GM19395 (cell line): ENCODE measurements at regions not wholly inside any gene's neighbourhood (a gene's known extent, or its start where the extent isn't known, plus 50 kb on each side); places are given as distances from the start of the nearest gene placed in this dataset.

Experiments used
- ATAC-seq: cut with Tn5 transposase; IDR thresholded peaks from one replicate; pipeline ENCODE4 v1.9.1; 2021; ENCODE audit warnings: mild to moderate bottlenecking, moderate library complexity; ENCODE audit not compliant: unreplicated experiment

GRCh38 chr2:235345745-235346144, 148.1 kb upstream of the AGAP1 start:
- no peak for ATAC-seq

DNA sequence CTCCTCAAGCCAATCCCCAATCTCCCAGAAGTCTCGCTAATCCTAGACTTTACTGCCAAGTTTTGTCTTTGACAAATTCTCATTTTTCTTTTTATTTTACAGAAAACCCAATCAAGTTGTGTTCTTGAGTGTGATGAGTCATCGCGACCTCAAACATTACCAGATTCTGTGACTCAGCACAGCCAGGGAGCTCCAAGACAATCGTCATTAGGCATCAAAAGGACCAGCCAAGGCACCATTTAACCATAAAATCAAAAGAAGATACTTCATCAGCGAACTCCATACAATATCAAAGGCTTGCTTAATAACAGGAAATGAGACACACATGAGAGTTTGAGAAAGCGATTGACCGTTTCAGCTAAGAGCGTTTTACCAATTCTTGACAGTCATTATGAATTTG, 146.2 kb upstream of the AGAP1 start:
- no peak for ATAC-seq

DNA sequence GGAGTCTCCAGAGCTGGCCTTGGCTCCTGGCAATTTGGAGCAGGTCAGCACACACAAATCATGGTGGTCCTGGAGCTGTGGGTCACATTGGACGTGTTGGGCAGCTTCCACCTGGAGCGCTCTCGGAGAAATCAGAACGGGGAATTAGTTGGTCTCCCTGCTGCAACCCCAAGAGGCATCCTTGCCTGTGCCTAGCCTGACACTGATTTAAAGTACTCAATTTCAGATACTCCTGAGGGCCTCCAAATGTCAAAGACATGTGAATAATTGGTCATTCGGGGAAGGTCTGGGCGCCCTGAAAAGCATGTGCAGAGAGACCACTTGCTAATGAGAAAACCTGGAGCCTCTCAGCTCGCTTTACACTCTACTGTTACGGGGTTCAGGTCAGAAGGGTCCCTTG, 145.5 kb upstream of the AGAP1 start:
- ATAC-seq: no peak

DNA sequence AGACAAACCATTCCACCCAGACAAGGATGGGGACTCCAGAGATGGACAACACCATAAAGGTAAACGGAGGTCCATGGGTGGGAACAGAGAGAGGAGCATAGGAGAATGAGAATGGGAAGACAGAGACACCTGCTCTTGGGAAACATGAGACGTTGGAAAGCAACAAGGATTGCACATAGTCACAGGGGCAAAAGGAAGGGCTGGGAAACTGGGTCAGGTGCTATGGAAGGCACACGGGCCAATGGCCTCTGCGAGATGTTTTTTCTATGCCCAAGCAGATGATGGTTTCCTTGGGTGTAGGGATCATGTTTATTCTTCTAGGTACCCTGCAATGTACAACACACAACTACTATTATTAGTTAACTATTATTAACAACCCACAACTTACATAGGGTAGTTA, 143.6 kb upstream of the AGAP1 start:
- no peak for ATAC-seq

DNA sequence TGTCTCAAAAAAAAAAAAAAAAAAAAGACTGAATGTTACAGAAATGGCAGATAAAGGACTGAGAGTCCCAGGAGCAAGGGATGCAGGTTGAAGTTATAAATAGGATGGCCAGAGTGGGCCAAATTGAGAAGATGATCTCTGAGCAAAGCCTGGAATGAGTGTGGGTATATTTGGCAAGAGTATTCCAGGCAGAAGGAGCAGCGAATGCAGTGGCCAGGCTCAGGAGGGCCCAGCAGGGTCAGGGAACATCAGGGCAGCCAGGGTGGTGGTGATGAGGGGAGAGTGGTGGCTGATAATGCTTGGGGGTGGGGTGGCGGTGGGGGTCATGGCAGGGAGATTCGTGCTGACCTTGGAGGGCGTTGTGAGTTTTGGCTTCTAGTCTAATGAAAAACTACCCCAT, 141.3 kb upstream of the AGAP1 start:
- ATAC-seq: no peak

GRCh38 chr2:235357881-235358280, 136.0 kb upstream of the AGAP1 start:
- no peak for ATAC-seq

DNA sequence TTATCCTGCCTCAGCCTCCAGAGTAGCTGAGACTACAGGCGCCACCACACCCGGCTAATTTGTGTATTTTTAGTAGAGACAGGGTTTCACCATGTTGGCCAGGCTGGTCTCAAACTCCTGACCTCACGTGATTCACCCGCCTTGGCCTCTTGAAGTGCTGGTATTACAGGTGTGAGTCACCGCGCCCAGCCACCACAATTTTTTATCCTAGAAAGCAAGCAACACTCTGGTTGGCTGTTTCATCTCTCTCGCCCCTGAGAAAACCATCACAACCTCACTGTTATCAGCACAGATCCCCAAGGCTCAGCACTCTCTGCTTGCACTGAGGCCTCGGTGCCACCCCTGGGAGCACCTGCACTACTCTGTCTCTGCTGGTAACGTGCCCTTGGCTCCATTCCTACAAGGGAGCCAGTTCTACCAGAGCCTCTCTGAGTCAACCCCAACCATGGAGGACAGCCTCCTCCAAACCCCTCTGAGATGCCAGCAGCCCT, 134.8 kb upstream of the AGAP1 start:
- no peak for ATAC-seq

DNA sequence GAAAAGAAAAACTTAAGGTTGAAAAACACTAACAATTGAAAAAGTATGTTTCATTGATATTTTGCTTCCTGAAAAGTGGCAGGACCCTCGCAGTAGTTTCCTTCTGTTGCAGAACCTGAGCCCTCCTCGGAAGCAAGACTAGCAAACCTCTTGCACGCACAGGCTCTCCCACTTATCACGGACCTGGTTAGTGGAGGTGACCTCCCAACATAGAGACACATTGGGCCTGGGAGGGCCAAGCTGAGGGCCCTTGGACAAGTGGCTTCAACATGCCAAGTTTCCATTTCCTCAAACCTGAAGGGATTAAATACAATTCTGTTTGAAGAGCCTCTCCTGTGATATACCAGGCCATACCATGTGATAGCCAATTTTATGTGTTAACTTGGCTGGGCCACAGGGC, 133.4 kb upstream of the AGAP1 start:
- no peak for ATAC-seq

DNA sequence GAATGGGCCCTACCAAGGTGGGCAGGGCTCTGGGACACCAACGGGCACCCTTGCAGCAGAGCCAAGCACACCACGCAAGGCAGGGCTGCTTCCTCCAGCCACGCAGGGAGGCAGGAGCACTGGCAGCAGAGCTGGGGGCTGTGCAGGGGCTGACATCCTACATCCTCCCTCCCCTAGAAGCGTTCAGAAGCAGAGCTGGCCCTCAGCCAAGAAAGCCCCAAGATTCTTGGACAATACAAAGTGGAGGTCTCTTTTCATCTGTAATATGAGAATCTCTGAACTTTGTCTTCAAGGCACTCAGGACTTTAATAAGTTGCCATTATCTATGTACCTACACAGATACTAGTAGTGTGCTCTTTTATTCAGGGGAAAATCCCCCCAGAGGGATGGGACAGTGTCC, 128.1 kb upstream of the AGAP1 start:
- no peak for ATAC-seq

GRCh38 chr2:235366390-235366789, 127.5 kb upstream of the AGAP1 start:
- no peak for ATAC-seq

GRCh38 chr2:235366807-235367206, 127.0 kb upstream of the AGAP1 start:
- ATAC-seq: no peak

GRCh38 chr2:235371018-235371417, 122.8 kb upstream of the AGAP1 start:
- ATAC-seq: no peak

DNA sequence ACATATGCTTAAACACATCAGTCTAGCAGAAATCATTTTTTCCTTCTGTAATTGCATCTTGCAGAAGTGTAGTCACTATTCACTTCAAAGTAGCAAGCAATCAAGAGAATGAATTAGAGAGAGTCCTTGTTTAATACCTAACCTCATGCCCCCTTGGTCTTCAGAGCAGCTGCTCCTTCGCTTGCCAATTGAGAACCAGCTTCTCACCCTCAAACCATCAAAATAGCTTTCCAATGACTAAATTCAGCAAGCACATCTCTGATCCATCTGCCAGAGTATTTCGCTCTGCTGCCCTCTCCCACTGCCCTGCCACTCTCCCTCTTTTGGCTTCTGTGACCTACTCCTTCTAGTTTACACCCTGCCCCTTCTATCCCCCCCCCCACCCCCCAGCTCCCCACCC, 120.7 kb upstream of the AGAP1 start:
- no peak for ATAC-seq

DNA sequence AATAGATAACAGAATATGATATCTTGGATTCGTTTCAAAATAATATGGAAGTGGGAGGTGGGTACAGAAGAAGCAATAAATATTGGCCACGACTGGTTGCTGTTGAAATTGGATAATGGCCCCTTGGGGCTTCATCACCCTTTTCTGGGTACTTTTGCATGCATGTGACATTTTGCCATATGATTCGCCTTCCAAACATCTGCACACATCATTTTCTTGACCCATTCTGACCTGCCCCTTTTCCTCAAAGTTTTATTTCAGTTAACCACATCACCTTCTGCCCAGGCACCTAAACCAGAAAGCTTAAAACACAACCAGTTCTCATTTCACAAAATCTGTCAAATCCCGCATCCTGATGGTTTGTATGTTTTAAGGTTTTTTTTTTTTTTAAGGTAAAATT, 116.7 kb upstream of the AGAP1 start:
- no peak for ATAC-seq

DNA sequence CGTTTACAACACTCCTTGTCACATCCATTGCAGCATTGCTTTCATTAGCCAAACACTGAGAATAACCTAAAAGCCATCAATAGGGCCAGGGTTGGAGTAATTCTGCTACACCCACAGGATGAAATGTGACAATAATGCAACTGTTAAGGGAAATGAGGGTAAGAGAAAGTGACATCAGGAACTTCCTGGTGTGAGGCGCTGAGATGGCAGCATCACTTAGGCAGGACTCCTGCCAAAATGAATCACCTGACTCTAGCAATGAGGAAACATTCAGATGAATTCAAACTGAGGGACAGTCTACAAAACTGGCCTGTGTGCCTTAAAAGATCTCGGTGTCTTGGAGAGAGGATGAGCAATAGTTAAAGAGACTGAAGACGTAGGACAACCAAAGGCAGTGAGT, 115.6 kb upstream of the AGAP1 start:
- no peak for ATAC-seq

DNA sequence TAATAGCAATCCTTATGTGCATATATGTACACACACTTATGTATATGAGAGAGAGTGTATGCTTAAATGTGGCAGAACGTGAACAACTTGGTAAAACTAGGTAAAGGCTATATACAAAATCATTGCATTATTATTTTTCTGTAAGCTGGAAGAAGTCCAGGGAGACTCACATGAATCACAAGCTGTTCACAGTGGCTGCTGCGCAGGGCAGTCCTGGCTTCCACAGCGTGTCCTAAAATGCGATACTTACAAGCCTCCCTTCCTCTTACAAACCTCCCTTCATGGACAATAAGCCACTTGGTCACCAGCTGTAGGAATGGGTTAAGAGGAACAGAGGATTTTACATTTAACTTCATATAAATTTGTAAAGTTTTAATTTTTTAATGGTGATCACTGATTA, 114.9 kb upstream of the AGAP1 start:
- ATAC-seq: no peak

DNA sequence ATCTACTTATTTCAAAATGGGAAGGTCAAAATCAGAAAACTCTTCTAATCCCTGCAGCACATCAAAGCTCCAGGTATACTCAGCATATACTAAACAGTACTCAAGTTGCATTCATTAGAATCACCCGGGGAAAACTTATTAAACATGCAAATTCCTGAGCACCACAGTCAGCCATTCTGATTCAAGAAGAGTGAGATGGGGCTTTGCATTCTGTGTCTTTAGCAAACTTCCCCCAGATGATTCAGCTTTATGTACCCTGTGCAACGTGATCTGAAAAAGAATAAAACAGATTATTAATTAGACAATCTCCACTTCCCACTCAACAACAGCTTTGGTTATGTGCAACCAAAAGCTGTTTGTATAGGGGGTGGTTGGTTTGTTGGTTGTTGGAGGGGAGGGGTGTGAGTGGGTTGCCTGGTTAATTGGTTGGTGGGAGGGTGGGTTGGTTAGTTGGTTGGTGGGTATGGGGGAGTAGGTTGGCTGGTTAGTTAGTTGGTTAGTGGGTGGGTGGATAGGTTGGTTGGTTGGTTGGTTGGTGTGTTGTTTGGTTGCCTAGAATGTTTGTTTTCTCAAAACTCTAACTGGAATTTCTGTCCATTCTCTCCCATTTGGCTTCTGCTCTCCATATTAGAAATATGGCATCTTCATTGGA, 112.5 kb upstream of the AGAP1 start:
- no peak for ATAC-seq

DNA sequence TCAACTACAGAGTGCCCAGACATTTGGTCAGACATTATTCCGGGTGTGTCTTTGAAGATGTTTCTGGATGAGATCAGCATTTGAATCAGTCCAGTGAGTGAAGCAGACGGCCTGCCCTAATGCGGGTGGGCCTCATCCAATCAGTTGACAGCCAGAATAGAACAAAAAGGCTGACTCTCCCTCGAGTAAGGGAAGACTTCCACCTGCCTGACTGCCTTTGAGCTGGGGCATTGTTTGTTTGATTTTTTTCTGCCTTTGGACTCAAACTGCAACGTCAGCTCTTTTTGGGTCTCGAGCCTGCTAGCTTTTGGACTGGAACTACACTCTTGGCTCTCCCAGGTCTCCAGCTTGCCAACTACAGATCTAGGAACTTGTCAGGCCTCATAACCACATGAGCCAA, 111.7 kb upstream of the AGAP1 start:
- no peak for ATAC-seq

DNA sequence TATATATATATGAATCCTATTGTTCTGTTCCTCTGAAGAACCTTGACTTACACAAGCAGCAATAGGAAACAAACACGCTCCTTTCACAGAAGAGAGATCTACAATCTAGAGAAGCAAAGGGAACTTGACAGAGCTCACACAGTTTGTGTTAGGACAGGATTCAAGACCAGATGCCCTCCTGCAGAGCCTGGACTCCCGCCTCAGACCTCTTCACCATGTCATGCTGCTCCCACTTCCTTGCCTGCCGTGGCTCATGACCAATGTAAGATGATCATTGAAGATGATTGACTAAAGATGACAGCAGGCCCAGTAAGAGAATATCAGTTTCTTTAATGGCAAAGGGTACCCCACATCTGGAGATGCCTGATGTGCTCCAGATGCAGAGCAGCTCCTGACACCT, 111.2 kb upstream of the AGAP1 start:
- ATAC-seq: no peak

GRCh38 chr2:235383272-235383843, 110.5 kb upstream of the AGAP1 start:
- ATAC-seq: no peak

GRCh38 chr2:235384624-235385023, 109.2 kb upstream of the AGAP1 start:
- no peak for ATAC-seq

- ATAC-seq: no peak
These were observed 104.2 kb upstream of the AGAP1 start for GRCh38 chr2:235389626-235390025.
